CD4-positive, CD25-positive, alpha-beta regulatory T cell (primary cell): ENCODE measurements at regions not wholly inside any gene's neighbourhood (a gene's known extent, or its start where the extent isn't known, plus 50 kb on each side); places are given as distances from the start of the nearest gene placed in this dataset.

Experiments
- ATAC-seq, 2 donors: fragments of 150-1000 bp; cut with Tn5 transposase; one replicate each; pipeline ENCODE4 v1.10.0; 2021; ENCODE audit warnings: low read depth in 2 of 2, moderate number of reproducible peaks in 2 of 2, moderate library complexity in 1 of 2
- DNase-seq, 3 donors: peaks; one replicate each; pipeline versions ENCODE4 v3.0.0 to v3.0.0-alpha.2; 2012 to 2022; ENCODE audit warnings: mixed read lengths in 1 of 3
- H3K27ac ChIP-seq: one replicate; pipeline ENCODE4 v1.7.0; 2013; ENCODE audit warnings: mild to moderate bottlenecking, low read length; ENCODE audit not compliant: insufficient read depth, poor library complexity, severe bottlenecking
- H3K27me3 ChIP-seq: one replicate; pipeline ENCODE4 v1.7.0; 2013; ENCODE audit warnings: low read length; ENCODE audit not compliant: control insufficient read depth, insufficient read depth
- H3K36me3 ChIP-seq: one replicate; pipeline ENCODE4 v1.7.0; 2013; ENCODE audit warnings: mild to moderate bottlenecking, low read length, moderate library complexity; ENCODE audit not compliant: control insufficient read depth, insufficient read depth
- H3K4me1 ChIP-seq: 2 replicates; pipeline ENCODE4 v1.7.0; 2013; ENCODE audit warnings: mild to moderate bottlenecking, low read length; ENCODE audit not compliant: insufficient read depth, control insufficient read depth, poor library complexity, severe bottlenecking
- H3K4me3 ChIP-seq: one replicate; pipeline ENCODE4 v1.7.0; 2013; ENCODE audit warnings: low read depth, mild to moderate bottlenecking, low read length, moderate library complexity
- H3K9me3 ChIP-seq, 2 experiments: 1 replicate in 1 of 2; 2 replicates in 1 of 2; pipeline ENCODE4 v1.7.0; 2013; ENCODE audit warnings: low read length in 2 of 2, mild to moderate bottlenecking in 1 of 2, moderate library complexity in 1 of 2; ENCODE audit not compliant: control insufficient read depth in 2 of 2
- H3K27ac Mint-ChIP-seq, 3 donors: one replicate each; pipeline ENCODE4 v1.8.0; 2020 to 2022; ENCODE audit warnings: mild to moderate bottlenecking in 3 of 3, mixed read lengths in 3 of 3, moderate library complexity in 2 of 3
- H3K27me3 Mint-ChIP-seq: one replicate; pipeline ENCODE4 v1.8.0; 2022; ENCODE audit warnings: mild to moderate bottlenecking, mixed read lengths
- H3K36me3 Mint-ChIP-seq: one replicate; pipeline ENCODE4 v1.8.0; 2020; ENCODE audit warnings: mixed read lengths
- H3K4me1 Mint-ChIP-seq, 4 donors: one replicate each; pipeline ENCODE4 v1.8.0; 2020 to 2022; ENCODE audit warnings: mixed read lengths in 4 of 4, mild to moderate bottlenecking in 1 of 4
- H3K4me3 Mint-ChIP-seq, 4 donors: one replicate each; pipeline ENCODE4 v1.8.0; 2020 to 2022; ENCODE audit warnings: mild to moderate bottlenecking in 4 of 4, mixed read lengths in 4 of 4, moderate library complexity in 3 of 4
- H3K9me3 Mint-ChIP-seq, 7 donors: one replicate each; pipeline ENCODE4 v1.8.0; 2020 to 2022; ENCODE audit warnings: mixed read lengths in 7 of 7, mild to moderate bottlenecking in 3 of 7, moderate library complexity in 2 of 7

DNA sequence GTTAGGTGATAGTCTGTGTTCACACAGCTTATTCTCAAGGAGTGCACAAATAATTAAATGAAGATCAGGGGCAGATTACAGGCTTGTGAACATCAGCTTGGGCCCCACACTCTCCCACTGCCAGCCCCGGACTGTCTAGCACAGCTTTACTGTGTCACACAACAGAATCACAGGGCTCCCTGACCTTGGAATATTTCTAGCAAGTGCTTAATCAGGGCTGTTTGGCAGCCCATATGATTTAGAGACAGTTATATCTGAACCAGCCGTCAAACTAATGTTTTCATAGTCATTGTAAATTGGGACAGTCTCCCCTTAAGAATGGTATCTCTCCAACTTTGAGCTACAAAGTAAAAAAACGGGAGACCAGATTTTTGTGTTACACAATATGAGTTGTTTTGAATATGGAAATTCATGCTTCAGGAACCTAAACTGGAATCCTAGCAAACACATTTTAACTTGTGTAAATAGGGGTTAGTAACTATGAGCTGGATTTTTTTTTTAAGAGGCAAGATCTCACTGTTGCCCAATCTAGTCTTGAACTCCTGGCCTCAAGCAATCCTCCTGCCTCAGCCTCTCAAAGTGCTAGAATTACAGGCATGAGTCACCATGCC, 517.6 kb downstream of the BNC2 start:
- H3K4me3 ChIP-seq = no peak overlapping the region
- no peaks in the 10 kb centered on the region for H3K9me3 ChIP-seq
- peaks cover 0 to 6% (median 0%) of the 10 kb centered on the region in 7 donors for H3K9me3 Mint-ChIP-seq
- no peak overlapping the region for H3K27ac Mint-ChIP-seq
- no peaks in the 10 kb centered on the region for H3K36me3 ChIP-seq
- H3K27me3 Mint-ChIP-seq = no peaks in the 10 kb centered on the region
- no peaks in the 10 kb centered on the region for H3K27me3 ChIP-seq
- H3K27ac ChIP-seq = no peak overlapping the region
- no peaks in the 10 kb centered on the region for H3K4me1 Mint-ChIP-seq
- DNase-seq = no peak
- H3K4me3 Mint-ChIP-seq = no peak overlapping the region
- H3K36me3 Mint-ChIP-seq = no peaks in the 10 kb centered on the region
- H3K4me1 ChIP-seq = no peaks in the 10 kb centered on the region
- ATAC-seq = no peak

DNA sequence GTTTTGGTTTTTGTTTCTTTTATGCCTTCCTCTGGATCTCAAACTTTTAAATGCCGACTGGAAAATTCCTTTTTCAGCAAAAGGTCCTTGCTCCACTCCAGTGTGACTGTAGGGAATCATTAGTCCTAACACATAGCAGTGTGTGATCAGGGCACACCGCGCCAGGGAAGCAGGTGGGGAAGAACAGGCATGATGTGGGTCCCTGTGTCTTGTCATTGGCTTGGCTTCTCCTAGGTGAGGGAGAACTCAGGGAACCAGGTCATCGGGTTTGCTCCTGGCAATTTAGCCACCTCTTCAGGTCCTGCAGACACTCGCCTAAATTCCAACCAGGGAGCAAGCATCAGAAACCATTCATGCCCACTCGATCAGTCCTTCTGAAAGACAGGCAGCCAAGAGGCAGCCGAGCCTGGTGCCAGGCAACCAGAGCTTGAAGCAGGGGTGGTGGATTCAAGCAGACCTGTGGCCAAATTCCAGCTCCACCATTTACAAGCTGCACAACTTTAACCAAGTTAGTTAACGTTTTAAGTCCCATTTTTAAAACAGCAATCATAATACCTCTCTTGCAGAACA, 514.2 kb downstream of the BNC2 start:
- ATAC-seq (no peak), DNase-seq (no peak)
- H3K9me3 ChIP-seq = no peaks in the 10 kb centered on the region
- Mint-ChIP-seq H3K27me3 (no peaks in the 10 kb centered on the region), H3K4me3 (no peak overlapping the region), H3K9me3 (peaks cover 0 to 4% (median 3%) of the 10 kb centered on the region in 7 donors), H3K4me1 (no peaks in the 10 kb centered on the region), H3K27ac (no peak overlapping the region), H3K36me3 (no peaks in the 10 kb centered on the region)
- H3K4me1 ChIP-seq = no peaks in the 10 kb centered on the region
- H3K36me3 ChIP-seq = no peaks in the 10 kb centered on the region
- H3K27me3 ChIP-seq = no peaks in the 10 kb centered on the region
- H3K27ac ChIP-seq = no peak overlapping the region
- H3K4me3 ChIP-seq = no peak overlapping the region

DNA sequence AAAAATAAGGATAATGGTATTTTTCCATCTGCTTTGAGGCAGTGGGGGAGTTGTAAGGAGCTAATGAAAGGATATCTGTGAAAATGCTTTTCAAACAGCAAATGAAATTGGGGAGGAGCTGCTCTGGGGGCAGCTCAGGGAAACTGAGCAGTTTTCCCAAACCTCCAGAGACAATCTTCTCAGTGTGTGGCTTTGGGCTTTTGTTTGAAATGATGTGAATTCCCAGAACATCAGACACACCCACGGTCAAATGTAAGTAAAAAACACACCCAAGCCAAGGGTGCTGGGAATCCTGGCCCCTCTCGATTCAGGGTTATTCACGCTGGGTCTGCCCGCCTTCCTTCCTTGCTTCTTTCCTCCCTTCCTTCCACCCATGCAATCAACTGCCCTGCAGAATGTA, 512.6 kb downstream of the BNC2 start:
- Mint-ChIP-seq H3K4me3 (no peak overlapping the region), H3K27me3 (no peaks in the 10 kb centered on the region), H3K27ac (no peak overlapping the region), H3K4me1 (no peaks in the 10 kb centered on the region), H3K9me3 (peaks cover 0 to 4% (median 3%) of the 10 kb centered on the region in 7 donors), H3K36me3 (no peaks in the 10 kb centered on the region)
- Histone ChIP-seq H3K4me3 (no peak overlapping the region), H3K27me3 (no peaks in the 10 kb centered on the region), H3K27ac (no peak overlapping the region), H3K36me3 (no peaks in the 10 kb centered on the region), H3K9me3 (no peaks in the 10 kb centered on the region), H3K4me1 (no peaks in the 10 kb centered on the region)
- ATAC-seq (no peak), DNase-seq (no peak)

DNA sequence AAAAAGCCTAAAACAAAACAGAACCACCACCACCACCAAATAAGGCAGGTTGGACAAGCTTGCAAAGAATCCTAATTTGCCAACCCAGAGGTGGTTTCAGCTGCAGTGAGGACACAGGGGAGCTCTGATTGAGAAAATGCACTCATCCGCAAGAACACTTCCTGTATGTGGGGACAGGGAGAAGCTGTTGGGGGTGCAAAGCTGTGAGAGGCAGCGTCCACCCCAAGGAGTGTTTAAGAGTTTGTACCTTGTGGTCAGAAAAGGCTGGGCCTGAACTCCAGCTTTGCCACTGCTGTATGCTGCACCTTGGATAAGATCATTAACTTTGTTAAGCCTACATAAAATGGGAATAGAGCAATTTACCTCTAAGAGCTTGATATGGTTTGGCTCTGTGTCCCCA, 511.7 kb downstream of the BNC2 start:
- Mint-ChIP-seq H3K27ac (no peak overlapping the region), H3K4me1 (no peaks in the 10 kb centered on the region), H3K27me3 (no peaks in the 10 kb centered on the region), H3K36me3 (no peaks in the 10 kb centered on the region), H3K9me3 (peaks cover 0 to 4% (median 3%) of the 10 kb centered on the region in 7 donors), H3K4me3 (no peak overlapping the region)
- Histone ChIP-seq H3K27me3 (no peaks in the 10 kb centered on the region), H3K4me3 (no peak overlapping the region), H3K9me3 (no peaks in the 10 kb centered on the region), H3K4me1 (no peaks in the 10 kb centered on the region), H3K27ac (no peak overlapping the region), H3K36me3 (no peaks in the 10 kb centered on the region)
- ATAC-seq (no peak), DNase-seq (no peak)
